HG03354 (cell line): ENCODE measurements at regions not wholly inside any gene's neighbourhood (a gene's known extent, or its start where the extent isn't known, plus 50 kb on each side); places are given as distances from the start of the nearest gene placed in this dataset.
"Not testable (repeated sequence)": the region's sequence is repeated elsewhere in the genome, so short reads cannot be mapped to it uniquely, and the experiment has no call there.

Experiments
- ATAC-seq: cut with Tn5 transposase; IDR thresholded peaks from one replicate; pipeline ENCODE4 v1.9.1; 2021; ENCODE audit warnings: mild to moderate bottlenecking; ENCODE audit not compliant: unreplicated experiment, poor library complexity, severe bottlenecking

GRCh38 chr2:16102358-16102975 is 162.1 kb downstream of the MYCN start:
- ATAC-seq = no peak

GRCh38 chr2:16101196-16101595 is 160.8 kb downstream of the MYCN start:
- ATAC-seq = no peak

GRCh38 chr2:16100006-16100405 is 159.7 kb downstream of the MYCN start:
- ATAC-seq = no peak

- ATAC-seq = no peak
Measured at GRCh38 chr2:16099326-16099725, 159.0 kb downstream of the MYCN start.

- no peak for ATAC-seq
Measured at GRCh38 chr2:16096962-16097361, 156.6 kb downstream of the MYCN start.

GRCh38 chr2:16095483-16095882 is 155.1 kb downstream of the MYCN start:
- ATAC-seq = not testable (repeated sequence)

GRCh38 chr2:16094811-16095210 is 154.5 kb downstream of the MYCN start:
- ATAC-seq = no peak

- ATAC-seq = no peak
Measured at GRCh38 chr2:16093639-16094529, 153.5 kb downstream of the MYCN start.

- ATAC-seq = no peak
Measured at GRCh38 chr2:16092861-16093638, 152.7 kb downstream of the MYCN start.

GRCh38 chr2:16091576-16092282 is 151.4 kb downstream of the MYCN start:
- ATAC-seq = no peak

GRCh38 chr2:16090650-16091575 is 150.6 kb downstream of the MYCN start:
- no peak for ATAC-seq

- not testable (repeated sequence) for ATAC-seq
Measured at GRCh38 chr2:16089491-16089890, 149.1 kb downstream of the MYCN start.

GRCh38 chr2:16088802-16089112 is 148.4 kb downstream of the MYCN start:
- no peak for ATAC-seq

- no peak for ATAC-seq
Measured at GRCh38 chr2:16088035-16088801, 147.9 kb downstream of the MYCN start.

- not testable (repeated sequence) for ATAC-seq
Measured at GRCh38 chr2:16086136-16086535, 145.8 kb downstream of the MYCN start.

- ATAC-seq = no peak
Measured at GRCh38 chr2:16085073-16085472, 144.7 kb downstream of the MYCN start.

GRCh38 chr2:16084274-16084673 is 143.9 kb downstream of the MYCN start:
- no peak for ATAC-seq

- ATAC-seq = no peak
Measured at GRCh38 chr2:16082276-16082675, 141.9 kb downstream of the MYCN start.
